Erythroblast (primary cell): ENCODE measurements at regions not wholly inside any gene's neighbourhood (a gene's known extent, or its start where the extent isn't known, plus 50 kb on each side); places are given as distances from the start of the nearest gene placed in this dataset.
"Not testable (repeated sequence)": the region's sequence is repeated elsewhere in the genome, so short reads cannot be mapped to it uniquely, and the experiment has no call there.

Experiments
- DNase-seq, 2 experiments: peaks; one replicate each; lab custom pipeline; 2025; lab: John Stamatoyannopoulos, UW
- GATA1 ChIP-seq: IDR thresholded peaks from 2 replicates; pipeline ENCODE4 v1.6.1; 2011; ENCODE audit warnings: low read depth, mild to moderate bottlenecking, control low read depth, low read length, moderate library complexity
- POLR2A ChIP-seq: IDR thresholded peaks from 2 replicates; pipeline ENCODE4 v1.6.1; 2011; ENCODE audit warnings: mild to moderate bottlenecking, low read length

DNA sequence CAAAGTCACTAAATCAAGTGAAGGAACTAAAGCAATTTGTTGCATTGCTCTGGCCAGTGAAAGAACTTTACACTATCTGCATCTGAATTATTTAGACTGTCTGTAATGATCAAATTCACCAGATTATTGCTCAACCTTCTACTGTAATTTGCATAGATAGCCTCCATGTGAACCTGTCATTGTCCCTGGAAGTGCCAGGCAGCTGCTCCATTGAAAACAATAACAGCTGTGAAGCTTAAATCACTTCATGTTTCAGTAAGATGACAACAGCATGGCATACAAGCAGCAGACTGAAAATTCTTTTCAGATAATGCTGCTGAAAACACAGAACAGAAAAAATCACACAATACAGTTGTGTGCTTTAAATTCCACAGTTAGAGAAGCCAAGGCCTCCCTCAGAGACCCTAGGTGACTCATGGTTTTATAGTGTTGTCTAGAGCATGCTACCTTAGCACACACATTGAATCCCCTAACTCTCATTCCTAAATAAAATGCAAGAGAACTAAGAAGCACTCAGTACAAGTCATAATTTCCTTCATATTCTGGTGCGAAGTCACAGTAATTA lies 248.9 kb downstream of the TPBG start:
- no peak for DNase-seq
- TF ChIP-seq POLR2A (no peak), GATA1 (no peak)

DNA sequence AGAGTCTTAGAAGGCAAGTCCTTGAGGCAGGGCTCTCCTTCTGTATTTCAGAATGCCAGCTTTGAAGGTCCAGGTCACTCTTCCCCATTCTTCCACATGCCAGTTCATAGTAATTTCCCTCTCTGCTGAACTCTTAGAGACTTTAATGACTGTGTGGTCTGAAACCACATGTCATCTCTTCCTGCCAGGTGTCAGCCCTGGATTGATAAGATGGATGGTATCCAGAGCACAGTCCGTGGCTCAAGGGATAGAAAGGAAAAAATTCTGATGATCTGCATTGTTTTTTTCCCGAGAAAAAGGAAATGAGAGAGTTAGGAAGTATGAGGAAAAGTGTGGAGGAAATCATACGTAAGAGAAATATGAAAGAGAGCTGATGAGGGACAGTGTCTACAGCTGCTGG lies 250.9 kb downstream of the TPBG start:
- no peak for TF ChIP-seq POLR2A
- TF ChIP-seq GATA1, result no peak
- DNase-seq, result no peak

DNA sequence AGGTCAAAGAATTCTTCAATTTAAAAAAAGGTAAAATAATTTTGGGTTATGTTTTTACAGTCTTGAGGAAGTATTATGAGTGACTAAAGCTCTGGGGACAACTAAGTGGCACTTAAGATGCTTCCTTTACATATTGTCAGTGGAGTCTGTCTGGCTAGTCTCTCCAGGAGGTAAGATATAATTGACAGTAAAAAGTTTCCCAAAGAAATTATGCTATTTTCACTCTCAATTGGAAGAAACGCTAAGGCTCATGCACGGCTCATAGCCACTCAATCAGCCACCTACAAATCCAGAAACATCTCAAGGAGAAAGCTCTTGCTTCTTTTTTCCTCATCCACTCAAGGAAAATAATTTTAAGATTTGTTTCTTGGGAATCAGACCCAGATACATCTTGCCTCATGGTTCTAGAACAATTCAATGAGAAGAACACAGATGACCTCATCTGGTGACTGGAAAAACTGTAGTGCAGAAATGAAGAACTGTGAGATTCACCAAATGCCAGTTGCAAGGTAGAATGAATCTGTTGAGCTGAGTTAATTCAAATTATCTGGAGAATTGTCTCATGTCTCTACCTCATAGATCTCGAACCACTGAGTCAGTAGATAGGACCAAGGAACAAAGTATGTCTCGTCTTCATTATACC lies 252.9 kb downstream of the TPBG start:
- DNase-seq, result no peak
- no peak for TF ChIP-seq GATA1
- TF ChIP-seq POLR2A, result no peak

DNA sequence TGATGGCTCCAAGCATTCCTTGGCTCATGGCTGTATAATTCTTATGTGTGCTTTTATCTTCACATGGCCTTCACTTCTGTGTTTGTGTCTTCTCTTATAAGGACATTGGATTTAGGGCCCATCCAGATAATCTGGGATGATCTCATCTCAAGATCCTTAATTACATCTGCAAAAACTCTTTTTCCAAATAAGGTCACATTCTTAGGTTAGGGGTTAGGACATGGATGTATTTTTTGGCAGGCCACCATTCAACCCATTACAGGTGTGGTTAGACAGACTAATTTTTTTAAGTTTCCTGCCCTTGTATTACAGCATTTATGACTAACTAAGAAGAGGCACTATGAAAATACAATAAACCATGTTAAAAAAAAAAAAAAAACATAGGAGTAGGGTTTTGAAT lies 254.0 kb downstream of the TPBG start:
- TF ChIP-seq POLR2A (no peak), GATA1 (no peak)
- DNase-seq, result no peak

DNA sequence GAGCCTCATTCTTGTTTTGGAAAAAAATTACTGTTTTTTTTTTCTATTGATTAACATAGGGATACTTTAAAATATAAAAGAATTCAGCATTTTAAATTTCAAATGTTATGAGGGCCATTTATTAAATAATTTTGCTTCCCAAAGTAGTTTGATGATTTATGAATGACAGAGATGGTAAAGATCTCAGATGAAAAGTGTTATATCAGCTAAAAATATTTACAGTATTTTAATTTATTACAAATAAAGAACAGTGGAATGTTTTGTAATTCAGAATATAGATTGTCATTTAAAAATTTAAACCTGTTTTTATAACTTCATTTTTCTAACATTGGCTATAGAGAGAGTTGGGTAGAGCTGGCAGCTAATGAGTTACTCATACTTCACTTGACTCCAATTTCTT lies 256.0 kb downstream of the TPBG start:
- no peak for DNase-seq
- TF ChIP-seq POLR2A (no peak), GATA1 (no peak)

DNA sequence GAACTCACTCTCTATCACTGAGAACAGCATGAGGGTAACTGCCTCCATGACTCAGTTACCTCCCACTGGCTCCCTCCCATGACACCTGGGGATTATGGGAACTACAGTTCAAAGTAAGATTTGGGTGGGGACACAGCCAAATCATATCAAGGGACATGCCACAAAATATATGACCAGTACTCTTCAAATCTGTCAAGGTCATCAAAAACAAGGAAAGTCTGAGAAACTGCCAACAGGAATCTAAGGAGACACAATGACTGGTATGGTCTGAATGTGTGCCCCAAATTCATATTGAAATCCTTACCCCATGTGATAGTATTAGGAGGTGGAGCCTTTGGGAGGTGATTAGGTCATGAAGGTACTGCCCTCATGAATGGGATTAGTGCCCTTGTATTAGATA lies 258.8 kb downstream of the TPBG start:
- DNase-seq, result no peak
- no peak for TF ChIP-seq GATA1
- no peak for TF ChIP-seq POLR2A

DNA sequence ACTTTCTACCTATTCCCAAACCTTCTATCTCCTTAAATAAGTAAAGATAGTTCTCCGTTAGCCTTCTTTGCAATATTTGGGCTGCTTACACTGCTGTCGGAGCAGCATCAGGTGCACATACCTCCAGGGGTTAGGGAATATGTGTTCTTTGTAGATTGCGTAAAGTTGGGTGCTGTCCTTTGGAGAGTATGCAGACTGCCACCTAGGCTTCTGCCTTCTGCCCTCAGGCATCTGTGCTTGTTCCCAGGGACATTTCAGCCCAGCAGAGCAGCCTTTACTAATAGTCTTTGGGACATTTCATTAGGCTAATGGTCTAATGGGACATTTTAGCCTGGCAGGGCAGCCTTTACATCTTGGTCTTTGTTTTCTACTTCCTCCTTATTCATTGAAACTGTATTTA lies 260.6 kb downstream of the TPBG start:
- TF ChIP-seq POLR2A, result no peak
- no peak for TF ChIP-seq GATA1
- DNase-seq, result no peak

DNA sequence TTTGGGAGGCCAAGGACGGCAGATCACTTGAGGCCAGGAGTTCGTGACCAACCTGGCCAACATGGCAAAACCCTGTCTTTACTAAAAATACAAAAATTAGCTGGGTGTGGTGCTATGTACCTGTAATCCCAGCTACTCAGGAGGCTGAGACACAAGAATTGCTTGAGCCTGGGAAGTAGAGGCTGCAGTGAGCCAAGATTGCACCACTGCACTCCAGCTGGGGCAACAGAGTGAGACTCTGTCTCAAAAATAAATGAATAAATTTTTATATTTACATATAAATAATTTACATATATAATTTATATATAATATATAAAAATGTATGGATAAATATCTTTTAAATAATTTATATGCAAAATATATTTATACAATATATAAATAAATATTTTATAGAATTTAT lies 263.3 kb downstream of the TPBG start:
- not testable (repeated sequence) for DNase-seq

DNA sequence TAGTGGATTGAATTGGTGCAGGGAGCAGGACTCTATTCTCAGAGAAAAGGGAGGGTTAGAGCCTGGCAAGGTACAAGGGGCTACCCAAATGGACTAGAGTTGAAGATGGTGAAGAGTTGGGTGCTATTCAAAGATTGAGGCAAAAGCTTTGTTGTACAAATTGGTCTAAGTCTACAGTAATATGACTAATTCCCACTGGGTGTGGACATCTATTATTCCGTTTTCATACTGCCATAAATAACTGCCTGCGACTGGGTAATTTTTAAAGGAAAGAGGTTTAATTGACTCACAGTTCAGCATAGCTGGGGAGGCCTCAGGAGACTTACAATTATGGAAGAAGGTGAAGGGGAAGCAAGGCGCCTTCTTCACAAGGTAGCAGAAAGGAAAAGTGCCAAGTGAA lies 266.3 kb downstream of the TPBG start:
- TF ChIP-seq GATA1, result no peak
- TF ChIP-seq POLR2A, result no peak

DNA sequence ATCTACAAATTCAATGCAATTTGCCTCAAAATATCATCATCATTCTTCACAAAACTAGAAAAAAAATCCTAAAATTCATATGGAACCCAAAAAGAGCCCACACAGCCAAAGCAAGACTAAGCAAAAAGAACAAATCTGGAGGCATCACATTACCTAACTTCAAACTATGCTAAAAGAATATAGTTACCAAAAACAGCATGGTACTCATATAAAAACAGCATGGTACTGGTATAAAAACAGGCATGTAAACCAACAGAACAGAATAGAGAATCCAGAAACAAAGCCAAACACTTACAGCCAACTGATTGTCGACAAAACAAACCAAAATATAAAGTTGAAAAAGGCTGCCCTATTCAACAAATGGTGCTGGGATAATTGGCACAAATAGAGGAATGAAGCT lies 278.1 kb downstream of the TPBG start:
- no peak for DNase-seq
- TF ChIP-seq POLR2A, result no peak
- TF ChIP-seq GATA1, result no peak

More for the DNA sequence above, 266.3 kb downstream of the TPBG start:
- no peak for DNase-seq

DNA sequence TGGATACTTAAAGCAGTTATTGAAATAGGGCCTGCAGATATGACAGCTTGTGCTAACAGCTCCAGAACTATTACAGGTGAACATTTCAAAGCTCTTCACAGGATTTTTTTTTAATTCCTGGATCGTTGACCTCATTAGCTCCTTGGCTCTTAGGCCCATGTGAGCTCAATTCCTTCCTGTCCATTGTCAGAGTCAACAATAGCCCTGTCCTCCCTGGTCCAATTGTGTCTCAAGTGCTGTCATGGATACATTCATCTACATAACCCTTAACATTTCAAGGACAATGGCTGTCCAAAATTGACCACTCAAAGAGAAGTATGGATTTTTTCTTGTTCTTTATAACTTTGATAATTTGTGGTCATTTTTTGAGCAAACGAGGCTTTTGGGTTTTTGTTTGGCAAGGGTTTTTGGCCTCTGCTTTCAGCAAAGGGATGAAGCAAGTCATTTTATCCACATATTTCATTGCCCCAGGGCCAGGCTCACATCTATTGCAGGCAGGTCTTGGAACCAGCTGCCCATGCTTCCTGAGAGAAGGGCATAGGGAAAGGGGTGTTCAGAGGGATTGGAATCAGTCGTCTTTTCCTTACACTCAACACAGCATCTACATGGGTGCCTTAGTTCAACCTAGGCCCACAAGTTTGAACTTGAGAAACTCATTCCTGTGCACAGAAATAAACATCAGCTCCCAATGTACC lies 282.1 kb downstream of the TPBG start:
- TF ChIP-seq GATA1, result no peak
- no peak for DNase-seq

DNA sequence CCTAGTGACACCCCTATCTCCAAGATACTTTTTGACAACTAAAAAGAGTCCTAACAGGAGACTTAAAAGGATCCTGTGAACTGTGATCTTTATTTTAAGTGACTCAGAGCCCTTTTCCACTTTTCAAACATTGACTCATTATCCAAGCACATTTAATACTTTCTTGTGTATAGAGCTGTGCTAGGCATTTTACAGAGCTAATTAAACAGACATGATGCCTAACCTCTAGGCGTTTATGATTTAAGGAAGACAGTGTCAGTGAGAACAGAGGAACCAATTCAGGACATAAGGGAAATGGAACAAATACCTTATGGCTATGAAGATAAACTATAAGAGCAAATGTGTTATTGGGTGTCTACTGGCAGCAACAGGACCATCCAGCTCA lies 282.6 kb downstream of the TPBG start:
- no peak for DNase-seq
- TF ChIP-seq GATA1 (no peak), POLR2A (no peak)

DNA sequence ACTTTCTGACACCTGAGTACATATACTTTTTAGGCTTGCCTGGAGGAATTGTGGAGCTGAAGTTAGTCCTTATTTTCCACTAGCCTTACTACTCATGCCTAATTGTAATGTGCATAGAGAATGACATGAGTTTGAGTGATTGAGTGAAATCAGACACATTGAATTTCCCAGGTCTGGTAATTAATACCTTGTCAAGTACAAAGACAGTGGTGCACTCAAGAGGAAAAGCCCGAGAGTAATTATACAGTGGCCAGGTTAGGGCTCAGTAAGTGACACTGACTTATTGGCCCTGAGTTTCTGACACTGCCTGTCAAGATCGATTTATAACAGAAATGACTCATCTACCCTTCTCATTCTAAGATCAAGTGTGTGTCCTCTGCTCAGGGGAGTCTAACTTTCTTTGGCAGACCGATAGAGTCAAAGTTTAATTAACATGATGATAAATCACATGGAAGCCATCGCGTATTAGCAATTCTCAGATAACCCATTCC lies 288.3 kb downstream of the TPBG start:
- DNase-seq, result no peak
- TF ChIP-seq GATA1, result no peak

DNA sequence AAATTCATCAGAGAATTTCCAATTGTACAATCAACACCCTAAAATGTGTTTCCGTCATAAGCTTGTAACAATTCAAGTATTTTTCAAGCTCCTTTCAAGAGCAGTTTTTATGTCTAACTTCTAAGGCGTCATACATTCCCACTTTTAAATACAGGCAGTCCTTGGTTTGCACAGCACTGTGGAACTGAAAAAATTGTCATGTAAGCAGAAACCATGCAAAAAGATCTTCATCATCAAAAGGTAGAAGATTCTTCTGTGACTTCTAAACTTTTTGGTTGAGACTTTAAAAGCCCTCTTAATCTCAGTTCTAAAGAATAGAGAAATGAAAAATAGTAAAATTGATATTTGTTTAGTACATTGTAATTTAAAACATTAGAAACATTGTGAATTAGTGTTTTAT lies 315.6 kb downstream of the TPBG start:
- TF ChIP-seq GATA1 (no peak), POLR2A (no peak)
- DNase-seq, result no peak

DNA sequence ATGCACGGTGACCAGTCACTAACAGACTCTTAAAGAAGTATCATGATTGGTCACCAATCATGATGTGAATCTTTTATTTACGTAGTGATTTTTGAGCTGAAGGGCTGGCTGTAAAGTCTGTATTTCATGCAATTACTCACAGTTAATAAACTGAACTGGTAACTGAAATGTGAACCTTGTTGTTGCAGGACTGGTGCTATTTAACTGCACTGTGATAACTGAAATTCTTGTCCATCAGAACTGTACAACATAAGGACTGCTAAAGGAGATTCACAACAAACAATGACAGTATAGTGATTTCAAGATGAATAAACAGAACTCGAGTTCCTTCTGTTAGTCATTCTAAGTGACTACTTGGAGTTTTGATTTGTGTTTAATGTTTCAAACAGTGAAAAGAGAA lies 316.6 kb downstream of the TPBG start:
- TF ChIP-seq GATA1 (no peak), POLR2A (no peak)

More for the DNA sequence above, 316.6 kb downstream of the TPBG start:
- DNase-seq, result no peak
